ES-I3 (cell line): ENCODE measurements at regions not wholly inside any gene's neighbourhood (a gene's known extent, or its start where the extent isn't known, plus 50 kb on each side); places are given as distances from the start of the nearest gene placed in this dataset.
"Not testable (repeated sequence)": the region's sequence is repeated elsewhere in the genome, so short reads cannot be mapped to it uniquely, and the experiment has no call there.

ENCODE experiments used
- H3K36me3 ChIP-seq: 2 replicates; pipeline ENCODE4 v1.6.1; 2013; ENCODE audit warnings: mild to moderate bottlenecking, low read length, control low read depth, moderate library complexity; ENCODE audit not compliant: insufficient read depth
- H3K4me1 ChIP-seq: 2 replicates; pipeline ENCODE4 v1.6.1; 2013; ENCODE audit warnings: mild to moderate bottlenecking, control low read depth, low read length; ENCODE audit not compliant: insufficient read depth
- H3K9ac ChIP-seq: 2 replicates; pipeline ENCODE4 v1.6.1; 2013; ENCODE audit warnings: low read depth, mild to moderate bottlenecking, low read length, moderate library complexity
- H3K9me3 ChIP-seq: 2 replicates; pipeline ENCODE4 v1.6.1; 2013; ENCODE audit warnings: mild to moderate bottlenecking, low read length, moderate library complexity; ENCODE audit not compliant: control insufficient read depth, insufficient read depth

GRCh38 chr4:130922955-130923354, 1827.0 kb downstream of the C4orf33 start:
- Histone ChIP-seq H3K4me1 (no peaks in the 10 kb centered on the region), H3K9me3 (no peaks in the 10 kb centered on the region), H3K36me3 (no peaks in the 10 kb centered on the region), H3K9ac (no peak overlapping the region)

- Histone ChIP-seq H3K4me1 (no peaks in the 10 kb centered on the region), H3K9me3 (no peaks in the 10 kb centered on the region; the same call in 1 of the 2 replicates), H3K36me3 (no peaks in the 10 kb centered on the region), H3K9ac (no peak overlapping the region)
Measured at GRCh38 chr4:130955520-130955919, 1859.6 kb downstream of the C4orf33 start.

- no peak overlapping the region for H3K9ac ChIP-seq
- H3K36me3 ChIP-seq, result no peaks in the 10 kb centered on the region
- no peaks in the 10 kb centered on the region for H3K9me3 ChIP-seq
- H3K4me1 ChIP-seq, result no peaks in the 10 kb centered on the region
Measured at GRCh38 chr4:130985371-130985770, 1889.4 kb downstream of the C4orf33 start.

GRCh38 chr4:130995988-130996387, 1900.0 kb downstream of the C4orf33 start:
- Histone ChIP-seq H3K36me3 (no peaks in the 10 kb centered on the region), H3K9ac (no peak overlapping the region), H3K4me1 (no peaks in the 10 kb centered on the region)

DNA sequence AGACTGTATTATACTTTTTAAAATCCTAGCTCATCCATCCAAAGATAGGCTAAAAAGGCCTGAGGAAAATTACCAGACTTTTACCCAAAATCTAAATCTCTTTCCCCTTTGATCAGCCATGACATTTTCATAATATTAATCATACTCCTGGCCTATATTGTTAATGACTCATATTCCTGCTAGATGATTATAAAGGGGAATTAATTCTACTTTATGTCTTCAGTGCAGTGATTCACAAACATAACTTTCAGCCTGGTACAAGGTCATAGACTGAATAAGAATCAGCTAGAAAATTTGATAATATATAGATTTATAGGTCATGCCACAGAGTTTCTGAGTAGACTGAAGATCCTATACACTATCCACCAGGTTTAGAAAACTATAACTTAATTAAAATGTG, 1905.4 kb downstream of the C4orf33 start:
- Histone ChIP-seq H3K9ac (no peak overlapping the region), H3K9me3 (peaks cover 7% of the 10 kb centered on the region; the same call in 1 of the 2 replicates), H3K4me1 (no peaks in the 10 kb centered on the region), H3K36me3 (no peaks in the 10 kb centered on the region)

More at GRCh38 chr4:130995988-130996387, 1900.0 kb downstream of the C4orf33 start:
- peaks cover 9% of the 10 kb centered on the region; the same call in 1 of the 2 replicates for H3K9me3 ChIP-seq

GRCh38 chr4:131002132-131002531, 1906.2 kb downstream of the C4orf33 start:
- no peak overlapping the region for H3K9ac ChIP-seq
- H3K36me3 ChIP-seq, result no peaks in the 10 kb centered on the region
- H3K9me3 ChIP-seq, result no peaks in the 10 kb centered on the region
- H3K4me1 ChIP-seq, result no peaks in the 10 kb centered on the region

DNA sequence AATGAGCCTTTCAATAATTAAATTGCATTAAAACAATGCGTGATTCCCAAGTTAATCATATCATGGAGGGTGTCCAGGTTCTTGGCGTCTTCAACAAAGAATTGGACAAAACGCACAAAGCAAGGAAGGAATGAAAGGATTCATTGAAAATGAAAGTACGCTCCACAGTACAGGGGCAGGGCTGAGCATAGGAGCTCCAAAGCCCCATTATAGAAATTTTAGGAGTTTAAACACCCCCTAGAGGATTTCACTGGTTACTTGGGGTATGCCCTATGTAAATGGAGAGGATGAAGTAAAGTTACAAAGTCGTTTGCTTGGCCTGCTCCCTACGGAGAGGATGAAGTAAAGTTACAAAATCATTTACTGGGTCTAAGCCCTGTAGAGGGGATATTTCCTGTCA, 1910.4 kb downstream of the C4orf33 start:
- Histone ChIP-seq H3K36me3 (no peaks in the 10 kb centered on the region), H3K4me1 (no peaks in the 10 kb centered on the region), H3K9ac (no peak overlapping the region), H3K9me3 (no peaks in the 10 kb centered on the region; the same call in none of the 2 replicates)

DNA sequence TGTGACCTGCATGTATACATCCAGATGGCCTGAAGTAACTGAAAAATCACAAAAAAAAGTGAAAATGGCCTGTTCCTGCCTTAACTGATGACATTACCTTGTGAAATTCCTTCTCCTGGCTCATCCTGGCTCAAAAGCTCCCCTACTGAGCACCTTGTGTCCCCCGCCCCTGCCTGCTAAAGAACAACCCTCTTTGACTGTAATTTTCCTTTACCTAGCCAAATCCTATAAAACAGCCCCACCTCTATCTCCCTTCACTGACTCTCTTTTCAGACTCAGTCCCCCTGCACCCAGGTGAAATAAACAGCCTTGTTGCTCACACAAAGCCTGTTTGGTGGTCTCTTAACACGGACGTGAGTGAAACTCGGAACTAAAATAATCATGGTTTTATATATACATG, 1916.0 kb downstream of the C4orf33 start:
- peaks cover 10% of the 10 kb centered on the region for H3K4me1 ChIP-seq
- H3K36me3 ChIP-seq, H3K9me3 ChIP-seq, H3K9ac ChIP-seq: not testable (repeated sequence)

GRCh38 chr4:131013226-131013625, 1917.3 kb downstream of the C4orf33 start:
- H3K36me3 ChIP-seq, result no peaks in the 10 kb centered on the region
- no peaks in the 10 kb centered on the region; the same call in none of the 2 replicates for H3K9me3 ChIP-seq
- H3K4me1 ChIP-seq, result peaks cover 10% of the 10 kb centered on the region

DNA sequence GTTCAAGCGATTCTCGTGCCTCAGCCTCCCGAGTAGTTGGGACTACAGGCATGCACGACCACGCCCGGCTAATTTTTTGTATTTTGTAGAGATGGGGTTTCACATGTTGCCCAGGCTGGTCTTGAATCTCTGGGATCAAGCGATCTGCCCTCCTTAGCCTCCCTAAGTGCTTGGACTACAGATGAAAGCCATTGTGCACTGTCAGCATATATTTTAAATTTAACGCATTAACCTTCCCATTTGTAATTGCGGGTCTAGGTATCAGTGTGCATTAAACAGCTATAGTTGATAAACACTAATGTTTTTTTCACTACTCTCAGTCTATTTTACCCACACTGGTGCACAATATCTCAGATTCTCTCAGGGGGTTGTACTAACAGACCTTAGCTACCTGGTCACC, 1930.8 kb downstream of the C4orf33 start:
- Histone ChIP-seq H3K9me3 (no peaks in the 10 kb centered on the region), H3K4me1 (no peaks in the 10 kb centered on the region), H3K36me3 (no peaks in the 10 kb centered on the region), H3K9ac (no peak overlapping the region)

More at GRCh38 chr4:131013226-131013625, 1917.3 kb downstream of the C4orf33 start:
- no peak overlapping the region for H3K9ac ChIP-seq

DNA sequence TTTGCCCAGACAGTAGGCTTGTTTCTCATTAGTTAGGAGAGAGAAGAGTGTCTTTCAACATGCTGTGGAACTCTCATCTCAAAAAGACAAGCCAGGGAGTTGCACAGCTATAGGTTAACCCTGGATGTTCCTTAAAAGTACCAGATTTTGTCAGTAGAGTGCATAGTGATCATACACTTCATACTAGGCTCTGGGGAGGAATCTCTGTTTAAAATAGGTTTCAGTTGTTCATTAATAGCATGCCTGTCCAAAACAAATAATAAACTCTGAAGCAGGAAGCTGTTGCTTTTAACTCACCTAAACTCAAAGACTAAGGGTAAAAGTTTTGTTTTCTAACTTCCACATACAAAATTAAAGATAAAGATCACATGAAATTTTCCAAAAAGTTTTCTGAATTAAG, 1948.4 kb downstream of the C4orf33 start:
- Histone ChIP-seq H3K4me1 (no peaks in the 10 kb centered on the region), H3K9me3 (no peaks in the 10 kb centered on the region), H3K9ac (no peak overlapping the region), H3K36me3 (no peaks in the 10 kb centered on the region)

DNA sequence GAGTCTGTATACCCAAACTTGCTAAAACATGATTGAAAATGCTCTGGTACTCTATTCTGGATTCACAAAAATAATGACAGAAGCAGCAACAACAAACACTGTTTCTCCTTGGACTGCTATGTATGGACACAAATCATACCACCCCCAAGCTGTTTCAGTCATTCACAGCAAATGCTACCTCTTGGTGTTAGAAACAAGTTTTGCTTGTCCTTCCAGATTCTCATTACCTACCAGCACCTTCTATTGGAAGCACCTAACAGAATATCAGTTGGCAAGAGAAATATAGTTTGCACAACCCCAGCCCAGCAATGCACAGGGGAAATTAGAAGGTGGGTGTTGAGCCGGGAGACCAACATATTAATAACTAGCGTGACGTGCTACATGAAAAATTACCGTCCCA, 1950.9 kb downstream of the C4orf33 start:
- Histone ChIP-seq H3K36me3 (no peaks in the 10 kb centered on the region), H3K4me1 (no peaks in the 10 kb centered on the region), H3K9ac (no peak overlapping the region), H3K9me3 (no peaks in the 10 kb centered on the region)

GRCh38 chr4:131052646-131053045, 1956.7 kb downstream of the C4orf33 start:
- Histone ChIP-seq H3K4me1 (no peaks in the 10 kb centered on the region), H3K36me3 (no peaks in the 10 kb centered on the region), H3K9me3 (no peaks in the 10 kb centered on the region; the same call in 1 of the 2 replicates), H3K9ac (no peak overlapping the region)

DNA sequence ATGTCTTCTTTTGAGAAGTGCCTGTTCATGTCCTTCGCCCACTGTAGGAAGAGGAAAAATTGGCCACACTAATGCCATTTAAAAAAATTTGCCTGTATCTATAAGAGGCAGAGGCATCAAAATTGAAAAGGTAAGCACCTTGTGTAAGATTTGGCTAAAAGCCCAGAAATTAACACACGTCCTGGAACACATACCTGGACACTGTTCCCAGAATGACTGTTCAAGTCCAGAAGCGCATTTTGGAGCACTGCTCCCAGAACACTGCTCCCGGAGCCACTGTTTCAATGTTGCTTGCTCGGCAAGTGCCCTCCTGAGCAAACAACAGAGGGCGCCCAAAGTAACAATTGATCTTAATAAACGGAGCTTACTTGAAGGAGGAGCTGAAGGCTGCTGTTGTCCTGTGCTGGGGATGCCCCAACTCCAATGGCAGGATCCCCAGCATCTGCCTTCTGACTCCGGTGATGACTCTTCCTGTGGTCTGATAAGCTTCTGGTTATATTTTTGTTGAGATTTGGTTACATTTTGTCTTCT, 1958.6 kb downstream of the C4orf33 start:
- no peaks in the 10 kb centered on the region for H3K36me3 ChIP-seq

DNA sequence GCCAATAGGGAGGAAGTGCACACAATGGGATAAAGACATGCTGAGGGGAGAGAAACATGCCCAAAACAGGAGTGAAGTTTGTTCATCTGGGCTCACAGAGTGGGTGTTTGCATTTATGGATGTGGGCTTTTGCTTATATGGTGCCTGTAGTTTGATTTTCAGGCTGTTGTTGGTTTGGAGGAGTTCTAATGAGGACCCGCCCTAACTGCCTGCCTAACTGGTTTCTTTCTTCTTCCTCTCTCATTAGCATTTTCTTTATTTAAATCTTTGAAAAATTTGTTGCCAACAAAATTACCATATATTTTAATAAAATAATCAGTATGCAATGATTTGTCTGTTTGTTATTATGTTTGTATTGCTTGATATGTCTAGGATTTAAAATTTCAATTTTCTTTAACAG, 1965.8 kb downstream of the C4orf33 start:
- Histone ChIP-seq H3K9me3 (peaks cover 19% of the 10 kb centered on the region), H3K4me1 (no peaks in the 10 kb centered on the region), H3K9ac (no peak overlapping the region), H3K36me3 (no peaks in the 10 kb centered on the region)

More for the DNA sequence above, 1958.6 kb downstream of the C4orf33 start:
- Histone ChIP-seq H3K9me3 (no peaks in the 10 kb centered on the region; the same call in 1 of the 2 replicates), H3K4me1 (no peaks in the 10 kb centered on the region), H3K9ac (no peak overlapping the region)
